ENCODE measurements at regions not wholly inside any gene's neighbourhood (a gene's known extent, or its start where the extent isn't known, plus 50 kb on each side); places are given as distances from the start of the nearest gene placed in this dataset.

DNA sequence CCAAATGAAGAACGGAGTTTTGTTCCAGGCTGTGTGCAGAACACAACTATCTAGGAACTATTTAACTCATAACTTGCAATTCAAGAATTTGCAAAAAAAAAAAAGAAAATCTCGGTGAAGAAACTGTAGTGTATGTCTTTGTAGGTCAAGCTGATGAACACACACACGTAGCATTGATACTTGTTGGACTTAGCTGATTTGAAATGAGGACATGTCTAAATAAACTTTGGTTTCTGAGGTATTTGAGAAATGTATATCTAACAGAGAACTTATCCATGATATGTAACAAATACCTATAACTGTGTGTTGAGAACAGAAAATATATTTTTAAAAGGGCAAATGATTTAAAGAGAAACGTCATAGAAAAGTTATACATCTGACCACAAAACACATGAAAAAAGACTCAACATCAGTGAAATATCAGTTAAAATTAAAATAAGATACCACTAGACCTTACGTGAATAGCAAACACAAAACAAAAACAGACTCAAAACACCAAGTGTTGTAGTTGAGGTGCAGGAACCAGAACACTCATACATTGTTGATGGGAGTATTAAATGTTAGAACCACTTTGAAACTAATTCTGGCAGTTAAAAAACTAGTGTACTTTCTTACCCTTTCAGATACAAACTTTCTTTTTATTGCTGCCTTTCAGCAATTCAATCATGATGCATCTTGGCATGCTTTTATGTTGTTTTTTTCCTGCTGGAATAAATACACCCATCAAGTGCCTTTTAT lies 1535.8 kb upstream of the PCDH10 start:
- Histone ChIP-seq H3K9me3 (replicated peaks in 1 of 2; ENCODE audit: control insufficient read depth in 1 of 2, insufficient read depth in 1 of 2, low read length in 2 of 2) (no peaks in the 10 kb centered on the region), H3K36me3 (replicated peaks in 1 of 2; ENCODE audit: control insufficient read depth in 1 of 2, insufficient read depth in 2 of 2, low read length in 2 of 2) (no peaks in the 10 kb centered on the region), H3K4me1 (ENCODE audit: control insufficient read depth in 1 of 2, insufficient read depth in 2 of 2, low read length in 2 of 2) (peaks cover 0 to 5% of the 10 kb centered on the region in 2 donors), H3K27ac (ENCODE audit: low read depth in 1 of 2, low read length in 2 of 2) (no peak overlapping the region), H3K79me2 (ENCODE audit: insufficient read depth, low read length) (no peaks in the 10 kb centered on the region), H3K4me2 (replicated peaks; ENCODE audit: extremely low read depth, low read length, poor library complexity, severe bottlenecking) (no peak overlapping the region), H3K27me3 (ENCODE audit: control insufficient read depth in 2 of 2, insufficient read depth in 2 of 2, low read length in 2 of 2) (no peaks in the 10 kb centered on the region), H3K9ac (ENCODE audit: insufficient read depth, low read length, poor library complexity, severe bottlenecking) (no peak overlapping the region), H4K20me1 (ENCODE audit: insufficient read depth, low read length) (no peaks in the 10 kb centered on the region), H3K4me3 (replicated peaks in 1 of 3; ENCODE audit: low read depth in 2 of 3, low read length in 3 of 3) (no peak overlapping the region), H2AFZ (ENCODE audit: insufficient read depth, low read depth, low read length, poor library complexity, severe bottlenecking) (no peak overlapping the region)
- Mint-ChIP-seq H3K9me3 (peaks cover 0 to 2% (median 0%) of the 10 kb centered on the region in 7 donors), H3K4me3 (no peak overlapping the region), H3K27ac (no peak overlapping the region), H3K27me3 (ENCODE audit: low read depth in 3 of 3) (no peaks in the 10 kb centered on the region), H3K36me3 (no peaks in the 10 kb centered on the region), H3K4me1 (no peaks in the 10 kb centered on the region)
- no peak for DNase-seq
- TF ChIP-seq, protein P1, sequence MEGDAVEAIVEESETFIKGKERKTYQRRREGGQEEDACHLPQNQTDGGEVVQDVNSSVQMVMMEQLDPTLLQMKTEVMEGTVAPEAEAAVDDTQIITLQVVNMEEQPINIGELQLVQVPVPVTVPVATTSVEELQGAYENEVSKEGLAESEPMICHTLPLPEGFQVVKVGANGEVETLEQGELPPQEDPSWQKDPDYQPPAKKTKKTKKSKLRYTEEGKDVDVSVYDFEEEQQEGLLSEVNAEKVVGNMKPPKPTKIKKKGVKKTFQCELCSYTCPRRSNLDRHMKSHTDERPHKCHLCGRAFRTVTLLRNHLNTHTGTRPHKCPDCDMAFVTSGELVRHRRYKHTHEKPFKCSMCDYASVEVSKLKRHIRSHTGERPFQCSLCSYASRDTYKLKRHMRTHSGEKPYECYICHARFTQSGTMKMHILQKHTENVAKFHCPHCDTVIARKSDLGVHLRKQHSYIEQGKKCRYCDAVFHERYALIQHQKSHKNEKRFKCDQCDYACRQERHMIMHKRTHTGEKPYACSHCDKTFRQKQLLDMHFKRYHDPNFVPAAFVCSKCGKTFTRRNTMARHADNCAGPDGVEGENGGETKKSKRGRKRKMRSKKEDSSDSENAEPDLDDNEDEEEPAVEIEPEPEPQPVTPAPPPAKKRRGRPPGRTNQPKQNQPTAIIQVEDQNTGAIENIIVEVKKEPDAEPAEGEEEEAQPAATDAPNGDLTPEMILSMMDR (IDR thresholded peaks at IDR 0.05) = no peak
- intact Hi-C loops (cut with micrococcal nuclease) = no loop called here
- no CpG with 5 or more reads among the region's 5 CpGs for WGBS (ENCODE audit: insufficient coverage)

DNA sequence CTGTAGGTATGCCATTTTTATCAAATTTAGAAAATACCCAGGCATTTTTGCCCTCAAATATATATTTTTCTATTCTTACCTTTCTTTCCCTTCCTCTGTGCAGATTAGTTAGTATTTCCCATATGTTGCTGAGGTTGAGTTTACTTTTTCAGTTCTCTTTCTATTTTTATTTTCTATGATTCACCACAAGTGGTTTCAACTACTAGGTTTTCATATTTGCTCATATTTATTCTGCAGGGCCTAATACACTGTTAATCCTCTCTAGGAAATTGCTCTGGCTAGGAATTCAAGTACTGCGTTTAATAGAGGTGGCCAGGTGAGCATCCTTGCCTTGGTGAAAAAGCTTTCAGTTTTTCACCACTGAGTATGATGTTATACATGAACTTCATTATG lies 1535.3 kb upstream of the PCDH10 start:
- H3K4me3 Mint-ChIP-seq = no peak overlapping the region
- Histone ChIP-seq H3K4me3 (replicated peaks in 1 of 3; ENCODE audit: low read depth in 2 of 3, low read length in 3 of 3) (no peak overlapping the region), H3K36me3 (replicated peaks in 1 of 2; ENCODE audit: control insufficient read depth in 1 of 2, insufficient read depth in 2 of 2, low read length in 2 of 2) (no peaks in the 10 kb centered on the region), H3K4me2 (replicated peaks; ENCODE audit: extremely low read depth, low read length, poor library complexity, severe bottlenecking) (no peak overlapping the region), H4K20me1 (ENCODE audit: insufficient read depth, low read length) (no peaks in the 10 kb centered on the region), H3K79me2 (ENCODE audit: insufficient read depth, low read length) (no peaks in the 10 kb centered on the region), H2AFZ (ENCODE audit: insufficient read depth, low read depth, low read length, poor library complexity, severe bottlenecking) (no peak overlapping the region), H3K4me1 (ENCODE audit: control insufficient read depth in 1 of 2, insufficient read depth in 2 of 2, low read length in 2 of 2) (peaks cover 0 to 5% of the 10 kb centered on the region in 2 donors), H3K27me3 (ENCODE audit: control insufficient read depth in 2 of 2, insufficient read depth in 2 of 2, low read length in 2 of 2) (no peaks in the 10 kb centered on the region), H3K9ac (ENCODE audit: insufficient read depth, low read length, poor library complexity, severe bottlenecking) (no peak overlapping the region), H3K27ac (ENCODE audit: low read depth in 1 of 2, low read length in 2 of 2) (no peak overlapping the region), H3K9me3 (replicated peaks in 1 of 2; ENCODE audit: control insufficient read depth in 1 of 2, insufficient read depth in 1 of 2, low read length in 2 of 2) (no peaks in the 10 kb centered on the region)
- TF ChIP-seq, protein P1 (IDR thresholded peaks at IDR 0.05) = no peak
- intact Hi-C loops (cut with micrococcal nuclease) = no loop called here
- H3K36me3 Mint-ChIP-seq = no peaks in the 10 kb centered on the region
- no CpG with 5 or more reads among the region's 1 CpG for WGBS (ENCODE audit: insufficient coverage)
- H3K27ac Mint-ChIP-seq = no peak overlapping the region
- H3K27me3 Mint-ChIP-seq (ENCODE audit: low read depth in 3 of 3) = no peaks in the 10 kb centered on the region
- no peaks in the 10 kb centered on the region for H3K4me1 Mint-ChIP-seq
- no peak for DNase-seq
- H3K9me3 Mint-ChIP-seq = peaks cover 0 to 2% (median 0%) of the 10 kb centered on the region in 7 donors
